Esophagus muscularis mucosa (tissue), 4 donors: ENCODE measurements at regions not wholly inside any gene's neighbourhood (a gene's known extent, or its start where the extent isn't known, plus 50 kb on each side); places are given as distances from the start of the nearest gene placed in this dataset.

Experiments
- DNase-seq: peaks from one replicate; pipeline ENCODE4 v3.0.0-alpha.2; 2017; ENCODE audit errors: extremely low spot score
- H3K27ac ChIP-seq, 4 donors: fragments of 200-600 bp; sonication (generic); replicated peaks in 1 of 4; 1 replicate in 3 of 4; 2 replicates in 1 of 4; pipeline ENCODE4 v1.5.1; 2016 to 2019; ENCODE audit warnings: mild to moderate bottlenecking in 1 of 4
- H3K27me3 ChIP-seq, 4 donors: fragments of 200-600 bp; sonication (generic); one replicate each; pipeline versions ENCODE4 v1.5.1 to v1.6.0; 2016 to 2019
- H3K36me3 ChIP-seq, 4 donors: fragments of 200-600 bp; sonication (generic); one replicate each; pipeline ENCODE4 v1.5.1; 2016 to 2019
- H3K4me1 ChIP-seq, 4 donors: fragments of 200-600 bp; sonication (generic); one replicate each; pipeline ENCODE4 v1.5.1; 2016 to 2019
- H3K4me3 ChIP-seq, 4 donors: fragments of 200-600 bp; sonication (generic); 1 replicate in 2 of 4; 2 replicates in 2 of 4; pipeline ENCODE4 v1.5.1; 2016 to 2019; ENCODE audit warnings: mild to moderate bottlenecking in 4 of 4, moderate library complexity in 1 of 4
- H3K9me3 ChIP-seq, 4 donors: fragments of 200-600 bp; sonication (generic); 1 replicate in 3 of 4; 2 replicates in 1 of 4; pipeline ENCODE4 v1.5.1; 2016 to 2019
- CTCF ChIP-seq, 3 experiments: fragments of 200-600 bp in 2 of 3; fragments of 450-650 bp in 1 of 3; sonication (generic) in 2 of 3; IDR thresholded peaks; one replicate each; pipeline ENCODE4 v1.5.1; 2017 to 2019; ENCODE audit warnings: antibody characterized with exemption in 3 of 3, mild to moderate bottlenecking in 2 of 3, moderate library complexity in 1 of 3
- EP300 ChIP-seq: sonication (generic); formaldehyde crosslinking; IDR thresholded peaks from one replicate; pipeline ENCODE4 v1.6.1; 2017; ENCODE audit warnings: antibody characterized with exemption
- POLR2A ChIP-seq: fragments of 450-650 bp; IDR thresholded peaks from one replicate; pipeline ENCODE4 v1.6.1; 2017; ENCODE audit warnings: antibody characterized with exemption, moderate library complexity, mild to moderate bottlenecking, low read depth
- POLR2AphosphoS5 ChIP-seq, 2 donors: sonication (generic); formaldehyde crosslinking; IDR thresholded peaks; one replicate each; pipeline ENCODE4 v1.6.1; 2017; ENCODE audit warnings: antibody characterized with exemption in 2 of 2
- WGBS: methylation state at CpG from one replicate; pipeline ENCODE4 v1.1.5; 2018; 5-methylcytosine and 5-hydroxymethylcytosine counted together
- intact Hi-C: fragments of 100-400 bp; cut with DNase I; formaldehyde crosslinking; loops from one replicate; pipeline ENCODE4 v1.15.1; 2023

GRCh38 chr7:53596230-53596629, 560.8 kb downstream of the POM121L12 start:
- intact Hi-C loops: no loop called here
- Histone ChIP-seq H3K9me3 (no peaks in the 10 kb centered on the region), H3K27ac (no peak overlapping the region), H3K4me1 (peaks cover 0 to 9% (median 4%) of the 10 kb centered on the region in 4 donors), H3K27me3 (no peaks in the 10 kb centered on the region), H3K36me3 (no peaks in the 10 kb centered on the region), H3K4me3 (no peak overlapping the region)
- TF ChIP-seq EP300 (no peak), POLR2AphosphoS5 (IDR thresholded peaks at IDR 0.05) (no peak), POLR2A (no peak), CTCF (IDR thresholded peaks at IDR 0.05) (no peak)
- WGBS: 72% methylated on average over 1 of the region's 1 CpG
- DNase-seq: no peak

GRCh38 chr7:53600296-53600695, 564.9 kb downstream of the POM121L12 start:
- H3K36me3 ChIP-seq: no peaks in the 10 kb centered on the region
- H3K27ac ChIP-seq: no peak overlapping the region
- TF ChIP-seq CTCF (IDR thresholded peaks at IDR 0.05): no peak
- no peak for TF ChIP-seq POLR2A
- no peak for TF ChIP-seq POLR2AphosphoS5 (IDR thresholded peaks at IDR 0.05)
- TF ChIP-seq EP300: no peak
- no peak for DNase-seq
- no peak overlapping the region for H3K4me3 ChIP-seq
- intact Hi-C loops: no loop called here
- H3K9me3 ChIP-seq: no peaks in the 10 kb centered on the region
- peaks cover 0 to 9% (median 4%) of the 10 kb centered on the region in 4 donors for H3K4me1 ChIP-seq
- WGBS: 85% methylated on average over 4 of the region's 4 CpGs
- no peaks in the 10 kb centered on the region for H3K27me3 ChIP-seq

GRCh38 chr7:53602817-53603418, 567.5 kb downstream of the POM121L12 start:
- TF ChIP-seq CTCF (IDR thresholded peaks at IDR 0.05): no peak
- TF ChIP-seq EP300: no peak
- TF ChIP-seq POLR2AphosphoS5 (IDR thresholded peaks at IDR 0.05): no peak
- TF ChIP-seq POLR2A: no peak
- no peak overlapping the region for H3K4me3 ChIP-seq
- no peaks in the 10 kb centered on the region for H3K9me3 ChIP-seq
- H3K36me3 ChIP-seq: no peaks in the 10 kb centered on the region
- DNase-seq: no peak
- H3K27me3 ChIP-seq: no peaks in the 10 kb centered on the region
- H3K27ac ChIP-seq: no peak overlapping the region
- peaks cover 0 to 4% (median 1%) of the 10 kb centered on the region in 4 donors for H3K4me1 ChIP-seq
- intact Hi-C loops: no loop called here
- WGBS: 81% methylated on average over 5 of the region's 6 CpGs

GRCh38 chr7:53603461-53603860, 568.0 kb downstream of the POM121L12 start:
- TF ChIP-seq CTCF (IDR thresholded peaks at IDR 0.05) (no peak), POLR2AphosphoS5 (IDR thresholded peaks at IDR 0.05) (no peak), EP300 (no peak), POLR2A (no peak)
- no peaks in the 10 kb centered on the region for H3K4me1 ChIP-seq
- no peaks in the 10 kb centered on the region for H3K36me3 ChIP-seq
- 82% methylated on average over 6 of the region's 6 CpGs for WGBS
- no peak overlapping the region for H3K27ac ChIP-seq
- DNase-seq: no peak
- H3K4me3 ChIP-seq: no peak overlapping the region
- no peaks in the 10 kb centered on the region for H3K27me3 ChIP-seq
- intact Hi-C loops: no loop called here
- H3K9me3 ChIP-seq: no peaks in the 10 kb centered on the region

GRCh38 chr7:53604201-53604600, 568.8 kb downstream of the POM121L12 start:
- no peaks in the 10 kb centered on the region for H3K9me3 ChIP-seq
- intact Hi-C loops: no loop called here
- no peaks in the 10 kb centered on the region for H3K27me3 ChIP-seq
- 51% methylated on average over 6 of the region's 6 CpGs for WGBS
- no peaks in the 10 kb centered on the region for H3K4me1 ChIP-seq
- no peak overlapping the region for H3K4me3 ChIP-seq
- H3K36me3 ChIP-seq: no peaks in the 10 kb centered on the region
- H3K27ac ChIP-seq: no peak overlapping the region
- DNase-seq: no peak
- TF ChIP-seq EP300: no peak
- TF ChIP-seq POLR2AphosphoS5 (IDR thresholded peaks at IDR 0.05): no peak
- no peak for TF ChIP-seq CTCF (IDR thresholded peaks at IDR 0.05)
- TF ChIP-seq POLR2A: no peak
